ENCODE measurements at regions not wholly inside any gene's neighbourhood (a gene's known extent, or its start where the extent isn't known, plus 50 kb on each side); places are given as distances from the start of the nearest gene placed in this dataset.

- TF ChIP-seq GATA2 (IDR thresholded peaks at IDR 0.05; ENCODE audit: low read depth, low read length) (no peak), GATA3 (IDR thresholded peaks at IDR 0.05; ENCODE audit: low read depth, low read length) (no peak)
Observed at GRCh38 chr16:60074378-60074777, 1340.3 kb upstream of the GOT2 start.

All from SH-SY5Y (cell line).